SU-DHL-6 (cell line): ENCODE measurements at regions not wholly inside any gene's neighbourhood (a gene's known extent, or its start where the extent isn't known, plus 50 kb on each side); places are given as distances from the start of the nearest gene placed in this dataset.

Experiments
- EZH2phosphoT487 ChIP-seq: fragments of 200-600 bp; sonication (generic), shearing (Covaris generic); conservative IDR thresholded peaks from 2 replicates; pipeline ENCODE4 v1.6.1; 2018; ENCODE audit warnings: mild to moderate bottlenecking, antibody characterized with exemption, low read length, moderate library complexity, mixed read lengths
- TF ChIP-seq, protein P1 (sequence below): fragments of 200-600 bp; sonication (generic); IDR thresholded peaks from one replicate; pipeline ENCODE4 v1.5.1; 2017; ENCODE audit warnings: antibody characterized with exemption, mild to moderate bottlenecking, low read length, moderate library complexity; ENCODE audit not compliant: insufficient read depth, poor library complexity, severe bottlenecking

DNA sequence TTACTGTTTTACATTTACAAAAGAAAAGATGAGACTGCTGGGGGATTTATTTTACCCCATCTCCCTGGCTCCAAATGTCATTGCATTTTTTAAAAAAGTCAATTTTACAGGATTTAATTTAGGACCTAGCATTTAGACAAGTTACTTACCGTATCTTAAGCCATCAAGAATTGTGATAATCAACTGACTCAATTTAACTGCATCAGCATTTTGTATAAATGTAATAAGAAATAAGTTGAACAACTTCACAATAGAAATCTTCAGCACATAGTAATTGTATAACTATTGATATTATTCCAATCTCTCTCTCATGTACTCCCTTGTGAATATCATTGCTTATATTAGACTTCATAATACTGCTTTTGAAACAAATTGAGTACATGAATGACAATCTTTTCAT is 907.5 kb upstream of the SLC10A2 start:
- TF ChIP-seq, protein P1, sequence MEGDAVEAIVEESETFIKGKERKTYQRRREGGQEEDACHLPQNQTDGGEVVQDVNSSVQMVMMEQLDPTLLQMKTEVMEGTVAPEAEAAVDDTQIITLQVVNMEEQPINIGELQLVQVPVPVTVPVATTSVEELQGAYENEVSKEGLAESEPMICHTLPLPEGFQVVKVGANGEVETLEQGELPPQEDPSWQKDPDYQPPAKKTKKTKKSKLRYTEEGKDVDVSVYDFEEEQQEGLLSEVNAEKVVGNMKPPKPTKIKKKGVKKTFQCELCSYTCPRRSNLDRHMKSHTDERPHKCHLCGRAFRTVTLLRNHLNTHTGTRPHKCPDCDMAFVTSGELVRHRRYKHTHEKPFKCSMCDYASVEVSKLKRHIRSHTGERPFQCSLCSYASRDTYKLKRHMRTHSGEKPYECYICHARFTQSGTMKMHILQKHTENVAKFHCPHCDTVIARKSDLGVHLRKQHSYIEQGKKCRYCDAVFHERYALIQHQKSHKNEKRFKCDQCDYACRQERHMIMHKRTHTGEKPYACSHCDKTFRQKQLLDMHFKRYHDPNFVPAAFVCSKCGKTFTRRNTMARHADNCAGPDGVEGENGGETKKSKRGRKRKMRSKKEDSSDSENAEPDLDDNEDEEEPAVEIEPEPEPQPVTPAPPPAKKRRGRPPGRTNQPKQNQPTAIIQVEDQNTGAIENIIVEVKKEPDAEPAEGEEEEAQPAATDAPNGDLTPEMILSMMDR, result no peak
- no peak for TF ChIP-seq EZH2phosphoT487
